GM12892 (cell line): ENCODE measurements at regions not wholly inside any gene's neighbourhood (a gene's known extent, or its start where the extent isn't known, plus 50 kb on each side); places are given as distances from the start of the nearest gene placed in this dataset.

Experiments used
- POLR2AphosphoS5 ChIP-seq: IDR thresholded peaks from 2 replicates; pipeline ENCODE4 v1.6.1; 2011; ENCODE audit warnings: low read depth, low read length, control low read depth
- TAF1 ChIP-seq: IDR thresholded peaks from 2 replicates; pipeline ENCODE4 v1.6.1; 2011; ENCODE audit warnings: low read depth, mild to moderate bottlenecking, control low read depth, low read length, borderline replicate concordance

- TF ChIP-seq TAF1 (no peak), POLR2AphosphoS5 (no peak)
These were observed 394.2 kb downstream of the FGF9 start for GRCh38 chr13:22064854-22065620.
